Caco-2 (cell line): ENCODE measurements at regions not wholly inside any gene's neighbourhood (a gene's known extent, or its start where the extent isn't known, plus 50 kb on each side); places are given as distances from the start of the nearest gene placed in this dataset.

Source experiments
- BruUV-seq: library from RNA; stranded (reverse); fragments of 400-500 nt; replicated peaks from 2 replicates; lab custom pipeline; 2021; lab: Mats Ljungman, UMichigan
- CTCF ChIA-PET: fragments of 300-600 bp; sonication (Branson Sonifier 250); formaldehyde crosslinking; loops from one replicate; lab custom pipeline; 2022; ENCODE audit warnings: antibody characterized with exemption; lab: Charles Lee
- POLR2A ChIA-PET: fragments of 300-600 bp; sonication (Branson Sonifier 250); formaldehyde crosslinking; loops from one replicate; lab custom pipeline; 2022; ENCODE audit warnings: antibody characterized with exemption; lab: Charles Lee
- DNase-seq, 2 experiments: peaks; one replicate each; pipeline versions ENCODE4 v3.0.0 to v3.0.0-alpha.2; 2020 to 2022
- H3K27me3 ChIP-seq: replicated peaks from 2 replicates; pipeline ENCODE4 v1.6.0; 2011; ENCODE audit warnings: low read length; ENCODE audit not compliant: control insufficient read depth, insufficient read depth
- H3K36me3 ChIP-seq: 2 replicates; pipeline ENCODE4 v1.5.1; 2011; ENCODE audit warnings: low read length; ENCODE audit not compliant: control insufficient read depth, insufficient read depth
- H3K4me1 ChIP-seq: fragments of 250-450 bp; sonication (Bioruptor Pico); 2 replicates; pipeline ENCODE4 v1.5.1; 2020; ENCODE audit warnings: mild to moderate bottlenecking
- H3K4me3 ChIP-seq: 2 replicates; pipeline ENCODE4 v1.5.1; 2011; ENCODE audit warnings: low read depth, mild to moderate bottlenecking, control low read depth, low read length
- H3K9me3 ChIP-seq: fragments of 250-450 bp; sonication (Bioruptor Pico); 2 replicates; pipeline ENCODE4 v1.5.1; 2020; ENCODE audit warnings: mild to moderate bottlenecking, moderate library complexity
- H3K27ac Mint-ChIP-seq: one replicate; pipeline ENCODE4 v1.8.0; 2022; ENCODE audit warnings: mixed read lengths; ENCODE audit not compliant: unreplicated experiment
- H3K27me3 Mint-ChIP-seq: one replicate; pipeline ENCODE4 v1.8.0; 2022; ENCODE audit warnings: mixed read lengths; ENCODE audit not compliant: insufficient read depth, unreplicated experiment
- H3K36me3 Mint-ChIP-seq: one replicate; pipeline ENCODE4 v1.8.0; 2022; ENCODE audit warnings: mild to moderate bottlenecking, mixed read lengths; ENCODE audit not compliant: insufficient read depth, unreplicated experiment
- H3K4me1 Mint-ChIP-seq: one replicate; pipeline ENCODE4 v1.8.0; 2022; ENCODE audit warnings: low read depth, mixed read lengths; ENCODE audit not compliant: unreplicated experiment
- H3K4me3 Mint-ChIP-seq: one replicate; pipeline ENCODE4 v1.8.0; 2022; ENCODE audit warnings: mild to moderate bottlenecking, moderate library complexity, mixed read lengths; ENCODE audit not compliant: unreplicated experiment
- H3K9me3 Mint-ChIP-seq: one replicate; pipeline ENCODE4 v1.8.0; 2022; ENCODE audit warnings: mixed read lengths; ENCODE audit not compliant: unreplicated experiment
- CTCF ChIP-seq, 2 experiments: fragments of 200-600 bp in 1 of 2; IDR thresholded peaks; 1 replicate in 1 of 2; 2 replicates in 1 of 2; pipeline versions ENCODE4 v1.5.1 to v1.8.0; 2011 to 2022; ENCODE audit warnings: antibody characterized with exemption in 1 of 2, control low read depth in 1 of 2, inconsistent platforms in 1 of 2, low read depth in 1 of 2, low read length in 1 of 2, mild to moderate bottlenecking in 1 of 2, moderate library complexity in 1 of 2; ENCODE audit not compliant: insufficient read depth in 1 of 2, severe bottlenecking in 1 of 2, unreplicated experiment in 1 of 2
- intact Hi-C: fragments of 100-400 bp; cut with micrococcal nuclease; formaldehyde crosslinking; loops from one replicate; pipeline ENCODE4 v1.10.0; 2022; ENCODE audit not compliant: unreplicated experiment

GRCh38 chr17:73750975-73751374 is 106.7 kb upstream of the SDK2 start:
- no TSS peak for BruUV-seq
- no peaks in the 10 kb centered on the region for H3K36me3 Mint-ChIP-seq
- ChIA-PET CTCF (interaction anchor here (1.0 kb wide), 1 partner anchor 44 kb away, joined by 3 read pairs; no protein-coding TSS in a partner anchor), POLR2A (no interaction called here)
- H3K27me3 Mint-ChIP-seq, result no peaks in the 10 kb centered on the region
- Histone ChIP-seq H3K9me3 (no peaks in the 10 kb centered on the region), H3K4me1 (peaks cover 5% of the 10 kb centered on the region; the same call in 1 of the 2 replicates), H3K27me3 (no peaks in the 10 kb centered on the region; the same call in 1 of the 2 replicates), H3K4me3 (no peak overlapping the region), H3K36me3 (no peaks in the 10 kb centered on the region)
- H3K4me1 Mint-ChIP-seq, result peaks cover 10% of the 10 kb centered on the region
- H3K9me3 Mint-ChIP-seq, result no peaks in the 10 kb centered on the region
- DNase-seq, result peak; percentile 76 to 77
- intact Hi-C loops, result no loop called here
- H3K27ac Mint-ChIP-seq, result no peak overlapping the region
- no peak for TF ChIP-seq CTCF (IDR thresholded peaks at IDR 0.05; ENCODE audit: insufficient read depth in 1 of 2, low read depth in 1 of 2, low read length in 1 of 2, severe bottlenecking in 1 of 2, unreplicated experiment in 1 of 2)
- no peak overlapping the region for H3K4me3 Mint-ChIP-seq

GRCh38 chr17:73753751-73754496 is 109.7 kb upstream of the SDK2 start:
- peaks cover 17% of the 10 kb centered on the region for H3K4me1 Mint-ChIP-seq
- H3K27me3 ChIP-seq, result no peaks in the 10 kb centered on the region
- POLR2A ChIA-PET, result no interaction called here
- no TSS peak for BruUV-seq
- no peaks in the 10 kb centered on the region for H3K27me3 Mint-ChIP-seq
- H3K36me3 ChIP-seq, result no peaks in the 10 kb centered on the region
- no peak overlapping the region for H3K27ac Mint-ChIP-seq
- intact Hi-C loops, result no loop called here
- no peaks in the 10 kb centered on the region for H3K9me3 ChIP-seq
- H3K36me3 Mint-ChIP-seq, result no peaks in the 10 kb centered on the region
- peaks cover 5% of the 10 kb centered on the region; the same call in 1 of the 2 replicates for H3K4me1 ChIP-seq
- CTCF ChIA-PET, result no interaction called here
- H3K4me3 ChIP-seq, result no peak overlapping the region
- DNase-seq, result no peak
- H3K4me3 Mint-ChIP-seq, result no peak overlapping the region
- no peak for TF ChIP-seq CTCF (IDR thresholded peaks at IDR 0.05; ENCODE audit: insufficient read depth in 1 of 2, low read depth in 1 of 2, low read length in 1 of 2, severe bottlenecking in 1 of 2, unreplicated experiment in 1 of 2)
- no peaks in the 10 kb centered on the region for H3K9me3 Mint-ChIP-seq

GRCh38 chr17:73754886-73755400 is 110.7 kb upstream of the SDK2 start:
- BruUV-seq, result no TSS peak
- Histone ChIP-seq H3K4me3 (no peak overlapping the region), H3K4me1 (peaks cover 5% of the 10 kb centered on the region; the same call in 1 of the 2 replicates), H3K27me3 (no peaks in the 10 kb centered on the region), H3K9me3 (no peaks in the 10 kb centered on the region), H3K36me3 (no peaks in the 10 kb centered on the region)
- ChIA-PET POLR2A (no interaction called here), CTCF (no interaction called here)
- Mint-ChIP-seq H3K4me3 (no peak overlapping the region), H3K27ac (no peak overlapping the region), H3K4me1 (peaks cover 17% of the 10 kb centered on the region), H3K27me3 (no peaks in the 10 kb centered on the region), H3K9me3 (no peaks in the 10 kb centered on the region), H3K36me3 (no peaks in the 10 kb centered on the region)
- no peak for TF ChIP-seq CTCF (IDR thresholded peaks at IDR 0.05; ENCODE audit: insufficient read depth in 1 of 2, low read depth in 1 of 2, low read length in 1 of 2, severe bottlenecking in 1 of 2, unreplicated experiment in 1 of 2)
- no peak for DNase-seq
- intact Hi-C loops, result no loop called here
